NCI-H187 treated with DMSO at 0.1 percent for 48 hours (cell line): ENCODE measurements at regions not wholly inside any gene's neighbourhood (a gene's known extent, or its start where the extent isn't known, plus 50 kb on each side); places are given as distances from the start of the nearest gene placed in this dataset.
"Not testable (repeated sequence)": the region's sequence is repeated elsewhere in the genome, so short reads cannot be mapped to it uniquely, and the experiment has no call there.

Experiments used
- DNase-seq: peaks from one replicate; lab custom pipeline; 2025; lab: John Stamatoyannopoulos, UW

DNA sequence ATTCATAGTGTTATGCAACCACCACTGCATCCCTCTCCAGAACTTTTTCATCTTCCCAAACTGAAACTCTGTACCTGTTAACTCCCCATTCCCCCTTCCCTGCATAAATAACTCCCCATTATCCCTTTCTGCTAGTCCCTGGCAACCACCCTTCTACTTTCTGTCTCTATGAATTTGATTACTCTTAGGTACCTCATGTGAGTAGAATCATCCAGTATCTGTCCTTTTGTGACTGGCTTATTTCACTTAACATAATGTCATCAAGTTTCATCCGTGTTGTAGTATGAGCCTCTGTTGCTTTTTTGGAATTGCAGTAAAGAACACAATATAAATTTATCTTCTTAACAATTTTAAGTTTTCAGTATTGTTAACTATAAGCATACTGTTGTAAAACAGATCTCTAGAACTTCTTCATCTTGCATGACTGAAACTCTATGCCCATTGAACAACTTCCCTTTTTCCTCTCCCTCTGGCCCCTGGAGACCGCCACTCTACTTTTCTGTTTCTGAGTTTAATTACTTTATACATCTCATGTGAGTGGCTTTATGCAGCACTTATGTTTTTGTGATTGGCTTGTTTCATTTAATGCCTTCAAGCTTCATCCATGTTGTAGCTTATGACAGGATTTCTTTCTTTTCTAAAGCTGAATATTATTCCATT is 87.3 kb upstream of the ABCC4 start:
- DNase-seq, result no peak

DNA sequence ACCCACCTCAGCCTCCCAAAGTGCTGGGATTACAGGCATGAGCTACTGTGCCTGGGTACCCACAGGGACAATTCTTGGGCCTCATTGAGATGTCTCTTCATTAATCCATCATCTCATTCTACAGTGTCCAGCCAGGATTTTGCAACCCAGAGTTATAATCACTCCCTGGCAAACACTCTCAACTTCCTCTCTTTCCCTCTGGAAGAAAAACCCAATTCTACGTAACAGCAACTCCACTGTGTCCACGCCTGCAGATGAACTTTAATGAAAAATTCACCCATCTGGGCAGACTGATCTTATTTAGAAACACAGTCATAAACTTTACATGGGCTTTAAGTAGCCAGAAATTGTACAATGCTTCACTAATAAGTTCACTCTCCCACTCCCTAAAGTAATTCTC is 90.1 kb upstream of the ABCC4 start:
- DNase-seq, result no peak

- no peak for DNase-seq
These were observed 90.5 kb upstream of the ABCC4 start for GRCh38 chr13:95391785-95392184.

DNA sequence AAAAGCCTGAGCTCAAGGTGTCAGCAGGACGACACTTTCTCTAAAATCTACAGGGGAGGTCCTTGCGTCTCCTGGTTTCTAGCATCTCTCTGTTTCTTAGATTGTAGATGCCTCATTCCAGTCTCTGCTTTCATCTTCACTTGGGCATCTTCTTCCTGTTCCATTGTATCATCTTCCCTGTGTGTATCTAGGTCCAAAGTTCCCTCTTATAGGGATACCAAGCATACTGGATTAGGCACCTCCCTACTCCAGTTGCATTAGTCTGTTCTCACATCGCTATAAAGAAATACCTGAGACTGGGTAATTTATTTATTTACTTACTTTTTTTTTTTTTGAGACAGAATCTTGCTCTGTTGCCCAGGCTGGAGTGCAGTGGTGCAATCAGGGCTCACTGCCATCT is 91.3 kb upstream of the ABCC4 start:
- DNase-seq, result no peak

DNA sequence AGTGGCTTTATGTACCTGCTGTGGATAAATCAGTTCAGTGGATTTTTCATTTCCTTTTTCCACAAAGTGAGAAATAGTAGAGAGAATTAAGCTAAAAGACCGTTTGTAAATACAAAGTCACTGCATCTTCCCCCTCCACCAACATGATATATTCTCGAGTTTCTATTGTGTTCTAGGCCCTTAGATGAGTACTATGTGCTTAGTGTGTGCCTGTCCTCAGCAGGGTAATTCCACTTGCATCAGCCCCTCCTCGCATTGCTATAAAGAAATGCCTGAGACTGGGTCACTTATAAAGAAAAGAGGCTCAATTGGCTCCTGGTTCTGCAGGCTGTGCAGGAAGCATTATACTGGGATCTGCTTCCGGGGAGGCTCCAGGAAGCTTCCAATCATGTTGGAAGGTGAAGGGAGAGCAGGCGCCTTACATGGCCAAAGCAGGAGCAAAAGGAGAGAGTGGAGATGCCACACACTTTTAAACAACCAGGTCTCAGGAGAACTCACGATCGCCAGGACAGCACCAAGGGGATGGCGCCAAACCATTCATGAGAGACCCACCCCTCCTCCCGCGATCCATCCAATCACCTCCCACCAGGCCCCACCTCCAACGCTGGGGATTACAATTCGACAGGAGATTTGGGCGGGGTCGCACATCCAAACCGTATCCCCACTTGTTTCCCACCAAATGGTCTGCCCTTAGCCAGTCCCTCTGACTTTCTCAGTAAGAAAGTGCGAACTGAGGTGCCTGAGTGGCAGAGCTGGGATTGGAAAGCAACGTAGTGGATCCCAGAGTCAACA is 102.3 kb upstream of the ABCC4 start:
- no peak for DNase-seq

DNA sequence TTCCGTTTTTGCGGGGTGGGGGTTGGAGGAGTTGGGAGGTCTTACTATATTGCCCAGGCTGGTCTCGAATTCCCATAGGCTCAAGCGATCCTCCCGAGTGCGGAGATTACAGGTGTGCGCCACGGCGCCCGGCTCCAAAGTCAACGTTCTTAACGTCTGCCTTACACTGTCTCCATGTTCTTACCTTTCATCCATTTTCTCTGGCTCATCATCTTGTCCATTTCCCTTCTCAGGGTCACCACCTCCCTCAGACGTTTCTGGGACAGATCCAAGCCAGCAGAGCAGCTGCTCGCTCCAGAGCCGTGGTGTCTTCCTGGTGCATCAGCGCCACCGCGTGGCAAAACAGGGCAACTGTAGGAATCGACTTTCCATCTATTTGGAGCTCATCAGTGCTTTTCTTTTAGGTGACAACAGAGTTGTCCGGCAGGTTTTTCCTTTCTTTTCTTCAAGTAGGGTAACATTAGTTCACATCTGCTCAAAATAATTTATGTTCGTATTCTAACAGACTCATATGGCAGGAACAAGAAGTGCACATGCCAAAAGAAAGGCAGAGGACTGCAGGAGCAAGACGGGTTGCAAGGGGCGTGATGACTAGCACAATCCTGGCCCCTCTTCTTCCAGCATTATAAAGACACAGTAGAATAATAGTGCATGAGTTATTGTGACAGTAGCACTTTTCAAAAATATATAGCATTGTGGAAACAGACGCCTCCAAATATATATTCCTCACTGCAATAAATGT is 103.1 kb upstream of the ABCC4 start:
- DNase-seq, result peak; percentile 46

- no peak for DNase-seq
These were observed 104.9 kb upstream of the ABCC4 start for GRCh38 chr13:95406176-95406575.

- no peak for DNase-seq
These were observed 110.3 kb upstream of the ABCC4 start for GRCh38 chr13:95411428-95412040.

DNA sequence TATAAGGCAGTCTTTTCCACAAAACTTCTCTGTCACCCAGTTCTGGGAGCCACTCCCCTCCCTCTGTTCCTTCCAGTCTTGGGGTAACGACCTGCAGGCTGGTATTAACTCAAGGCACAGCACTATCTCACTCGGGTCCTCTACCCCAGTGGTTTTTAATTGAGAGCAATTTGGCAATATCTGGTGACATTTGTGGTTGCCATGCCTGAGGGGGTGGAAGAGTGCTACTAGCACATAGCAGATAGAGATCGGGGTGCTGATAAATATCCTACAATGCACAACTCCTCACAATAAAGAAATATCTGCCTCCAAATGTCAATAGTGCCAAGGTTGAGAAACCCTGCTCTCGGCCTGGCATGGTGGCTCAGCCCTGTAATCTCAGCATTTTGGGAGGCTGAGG is 117.7 kb upstream of the ABCC4 start:
- no peak for DNase-seq

- DNase-seq, result no peak
These were observed 119.2 kb upstream of the ABCC4 start for GRCh38 chr13:95420501-95420900.

- no peak for DNase-seq
These were observed 125.4 kb upstream of the ABCC4 start for GRCh38 chr13:95426631-95427030.

DNA sequence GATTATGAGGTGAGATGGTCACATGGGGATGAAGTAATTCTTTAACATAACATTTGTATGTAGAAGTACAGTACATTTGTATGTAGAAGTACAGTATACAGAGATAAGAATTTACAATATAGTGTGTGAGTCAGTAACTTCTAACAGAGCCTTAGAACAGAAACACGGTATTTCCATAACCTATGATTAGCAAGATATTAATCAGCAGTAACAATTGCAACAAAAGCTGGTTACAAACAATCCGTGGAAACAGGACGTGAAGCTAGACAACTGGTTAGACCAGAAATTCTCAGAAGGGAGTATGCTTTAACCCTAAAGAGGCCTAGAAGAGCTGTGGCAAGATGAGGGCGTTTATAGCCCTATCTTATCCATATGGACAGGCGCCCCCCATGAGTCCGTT is 122.0 kb upstream of the CLDN10 start:
- DNase-seq, result not testable (repeated sequence)

DNA sequence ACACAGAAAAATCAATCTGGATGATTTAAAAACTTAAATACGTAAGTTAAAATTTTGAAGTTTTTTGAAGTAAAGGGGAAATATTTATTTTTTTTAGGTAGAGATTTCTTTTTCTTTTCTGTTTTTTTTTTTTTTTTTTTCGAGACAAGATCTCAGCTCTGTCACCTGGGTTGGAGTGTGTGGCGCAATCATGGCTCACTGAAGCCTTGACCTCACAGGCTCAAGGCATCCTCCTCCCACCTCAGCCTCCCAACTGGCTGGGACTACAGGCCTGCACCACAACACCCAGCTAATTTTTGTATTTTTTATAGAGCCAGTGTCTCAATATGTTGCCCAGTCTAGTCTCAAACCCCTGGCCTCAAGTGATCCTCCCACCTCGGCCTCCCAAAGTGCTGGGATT is 120.4 kb upstream of the CLDN10 start:
- DNase-seq, result no peak

- DNase-seq, result no peak
These were observed 119.0 kb upstream of the CLDN10 start for GRCh38 chr13:95433537-95433936.

- no peak for DNase-seq
These were observed 118.4 kb upstream of the CLDN10 start for GRCh38 chr13:95434111-95434510.

GRCh38 chr13:95437561-95437960 is 115.0 kb upstream of the CLDN10 start:
- DNase-seq, result no peak

DNA sequence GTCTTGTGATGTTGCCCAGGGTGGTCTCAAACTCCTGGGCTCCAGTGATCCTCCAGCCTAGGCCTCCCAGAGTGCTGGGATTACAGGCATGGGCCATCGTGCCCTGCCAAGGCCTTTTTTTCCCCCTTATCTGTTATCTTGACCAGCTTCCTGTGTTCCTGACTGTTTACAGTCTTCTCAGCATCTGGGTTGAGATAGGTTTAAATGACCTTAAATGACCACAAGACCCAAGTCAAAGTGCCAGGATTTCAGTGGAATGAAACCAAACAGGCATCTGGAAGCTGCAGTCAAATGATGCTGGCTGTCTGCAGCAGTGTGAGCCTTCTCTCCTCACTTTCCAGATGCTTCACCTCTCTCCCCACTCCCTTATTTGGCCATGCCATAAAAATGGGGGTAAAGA is 114.2 kb upstream of the CLDN10 start:
- DNase-seq, result no peak

GRCh38 chr13:95440441-95441088 is 112.0 kb upstream of the CLDN10 start:
- no peak for DNase-seq

DNA sequence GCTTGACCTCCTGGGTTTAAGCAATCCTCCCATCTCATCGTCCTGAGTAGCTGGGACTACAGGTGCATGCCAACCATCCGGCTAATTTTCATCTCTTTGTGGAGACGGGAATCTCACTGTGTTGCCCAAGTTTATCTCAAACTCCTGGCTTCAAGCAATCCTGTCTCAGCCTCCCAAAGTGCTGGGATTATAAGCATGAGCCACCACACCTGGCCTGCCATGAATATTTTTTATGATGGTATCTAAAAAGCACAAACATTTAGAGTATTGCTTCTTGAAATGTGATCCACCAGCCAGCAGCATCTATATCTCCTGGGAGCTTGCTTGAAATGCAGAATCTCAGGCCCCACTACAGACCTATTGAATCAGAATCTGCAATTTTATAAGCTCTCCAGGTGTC is 111.2 kb upstream of the CLDN10 start:
- DNase-seq, result no peak

GRCh38 chr13:95444006-95444730 is 108.4 kb upstream of the CLDN10 start:
- DNase-seq, result no peak

DNA sequence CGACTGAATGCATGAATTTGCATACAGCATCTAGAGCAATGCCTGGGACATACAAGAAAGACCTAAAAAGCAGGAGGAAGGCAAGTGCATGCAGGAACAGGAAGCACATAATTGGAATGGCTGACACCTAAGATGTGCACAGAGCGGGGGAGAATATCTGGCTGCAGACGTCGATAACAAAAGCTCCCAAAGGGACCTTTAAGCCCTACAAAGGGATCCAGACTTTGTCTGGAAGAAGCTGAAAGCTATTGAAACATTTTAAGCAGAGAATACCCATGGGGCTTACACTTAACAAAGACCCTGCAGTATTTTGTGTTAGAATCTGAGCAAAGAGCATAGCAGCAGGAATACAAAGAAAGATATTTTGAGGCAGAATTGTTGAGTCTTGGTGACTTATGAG is 107.4 kb upstream of the CLDN10 start:
- no peak for DNase-seq
